Activated CD4-positive, alpha-beta memory T cell treated with anti-CD3 and anti-CD28 coated beads, Interleukin-2, amount 10 ng/mL, durations not matched to agents 7 days and 5 days (primary cell): ENCODE measurements at regions not wholly inside any gene's neighbourhood (a gene's known extent, or its start where the extent isn't known, plus 50 kb on each side); places are given as distances from the start of the nearest gene placed in this dataset.

ENCODE experiments used
- CTCF ChIA-PET: fragments of 350-600 bp; sonication (Branson Sonifier 250); formaldehyde crosslinking; loops from one replicate; lab custom pipeline; 2021; ENCODE audit warnings: antibody characterized with exemption, inconsistent platforms; lab: Charles Lee
- POLR2A ChIA-PET: fragments of 350-600 bp; sonication (Branson Sonifier 250); formaldehyde crosslinking; loops from one replicate; lab custom pipeline; 2021; ENCODE audit warnings: antibody characterized with exemption; lab: Charles Lee
- DNase-seq: peaks from one replicate; pipeline ENCODE4 v3.0.0-alpha.2; 2020
- H3K27ac Mint-ChIP-seq: one replicate; pipeline ENCODE4 v1.8.0; 2021; ENCODE audit warnings: mild to moderate bottlenecking, mixed read lengths
- H3K27me3 Mint-ChIP-seq: one replicate; pipeline ENCODE4 v1.8.0; 2021; ENCODE audit warnings: mixed read lengths
- H3K36me3 Mint-ChIP-seq: one replicate; pipeline ENCODE4 v1.8.0; 2021; ENCODE audit warnings: low read depth, mixed read lengths
- H3K4me1 Mint-ChIP-seq: one replicate; pipeline ENCODE4 v1.8.0; 2021; ENCODE audit warnings: mixed read lengths
- H3K4me3 Mint-ChIP-seq: one replicate; pipeline ENCODE4 v1.8.0; 2021; ENCODE audit warnings: mild to moderate bottlenecking, mixed read lengths
- H3K9me3 Mint-ChIP-seq: one replicate; pipeline ENCODE4 v1.8.0; 2021; ENCODE audit warnings: mixed read lengths

DNA sequence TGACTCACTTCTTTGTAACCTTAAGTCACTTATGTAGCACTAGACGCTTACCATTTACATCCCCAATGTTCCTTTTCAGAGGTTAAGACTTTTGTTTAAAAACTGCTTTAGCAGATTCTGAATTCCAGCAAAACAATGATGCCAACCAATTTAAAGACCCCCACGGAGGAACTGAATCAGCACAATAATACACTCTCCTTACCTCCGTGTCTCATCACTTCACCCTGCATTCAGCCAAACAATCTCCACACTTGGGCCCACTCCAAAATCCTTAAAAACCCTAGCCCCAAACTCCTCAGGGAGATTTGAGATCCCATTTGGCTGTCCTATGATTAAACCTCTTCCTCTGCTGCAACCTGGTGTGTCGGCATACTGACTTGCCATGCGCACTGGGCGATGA lies 153.9 kb downstream of the B3GNT2 start:
- H3K27ac Mint-ChIP-seq: no peak overlapping the region
- H3K36me3 Mint-ChIP-seq: no peaks in the 10 kb centered on the region
- CTCF ChIA-PET: no interaction called here
- H3K4me3 Mint-ChIP-seq: no peak overlapping the region
- no peak for DNase-seq
- no peaks in the 10 kb centered on the region for H3K4me1 Mint-ChIP-seq
- H3K9me3 Mint-ChIP-seq: no peaks in the 10 kb centered on the region
- no peaks in the 10 kb centered on the region for H3K27me3 Mint-ChIP-seq
- POLR2A ChIA-PET: no interaction called here

DNA sequence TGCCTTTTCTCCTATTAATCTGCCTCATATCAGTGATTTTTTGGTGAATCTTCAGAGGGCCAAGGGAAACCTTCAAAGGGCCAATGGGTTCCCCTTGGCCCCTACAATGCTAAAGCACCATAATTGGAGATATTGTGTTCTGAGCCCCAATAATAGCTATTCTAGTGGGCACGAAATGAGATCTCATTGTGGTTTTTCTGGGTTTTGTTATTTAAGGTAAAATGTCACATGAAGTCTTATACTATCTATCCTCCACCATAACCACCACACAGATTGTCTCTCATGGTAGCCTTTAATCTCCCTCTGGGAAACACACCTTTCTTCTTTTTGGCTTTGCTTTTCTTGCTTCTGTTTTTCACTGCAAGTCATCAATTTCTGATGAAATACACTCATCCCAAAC lies 152.8 kb downstream of the B3GNT2 start:
- H3K36me3 Mint-ChIP-seq: no peaks in the 10 kb centered on the region
- ChIA-PET POLR2A (no interaction called here), CTCF (no interaction called here)
- no peak for DNase-seq
- H3K27me3 Mint-ChIP-seq: no peaks in the 10 kb centered on the region
- H3K4me1 Mint-ChIP-seq: peaks cover 3% of the 10 kb centered on the region
- H3K27ac Mint-ChIP-seq: no peak overlapping the region
- H3K9me3 Mint-ChIP-seq: no peaks in the 10 kb centered on the region
- H3K4me3 Mint-ChIP-seq: no peak overlapping the region

DNA sequence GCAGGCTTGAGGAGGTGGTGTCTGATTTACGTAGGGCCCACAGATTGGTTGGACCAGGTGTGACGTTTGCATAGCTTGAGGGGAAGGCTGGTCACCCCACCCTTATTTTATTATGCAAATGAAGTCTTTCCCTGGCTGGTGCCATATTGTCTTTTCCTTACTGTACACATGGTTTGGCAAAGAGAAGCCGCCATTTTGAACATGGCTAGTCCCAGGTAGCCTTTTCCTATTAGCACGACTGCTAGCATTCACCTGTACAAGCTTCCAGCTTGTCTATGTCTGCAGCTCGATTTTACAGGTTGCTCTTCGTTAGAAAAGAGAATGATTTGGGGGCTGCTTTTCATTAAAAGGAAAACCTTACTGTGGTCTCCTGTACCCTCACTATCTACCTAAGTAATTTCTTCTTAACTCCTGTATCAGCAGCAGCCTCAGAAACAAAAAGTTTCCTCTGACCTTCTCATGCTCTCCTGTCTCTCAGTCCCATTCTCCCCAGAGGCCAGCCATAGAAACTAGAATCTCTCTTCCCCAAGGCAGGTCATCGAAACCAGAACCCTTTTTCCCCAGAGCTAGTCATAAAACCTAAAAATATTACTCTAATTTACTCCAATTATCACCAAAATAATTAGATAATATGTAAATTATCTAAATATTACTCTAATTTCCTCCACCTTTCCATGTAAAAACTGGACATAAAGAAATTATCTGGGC lies 151.8 kb downstream of the B3GNT2 start:
- POLR2A ChIA-PET: no interaction called here
- CTCF ChIA-PET: no interaction called here
- Mint-ChIP-seq H3K36me3 (no peaks in the 10 kb centered on the region), H3K4me3 (no peak overlapping the region), H3K27ac (no peak overlapping the region), H3K4me1 (peaks cover 3% of the 10 kb centered on the region), H3K27me3 (no peaks in the 10 kb centered on the region), H3K9me3 (no peaks in the 10 kb centered on the region)
- no peak for DNase-seq

DNA sequence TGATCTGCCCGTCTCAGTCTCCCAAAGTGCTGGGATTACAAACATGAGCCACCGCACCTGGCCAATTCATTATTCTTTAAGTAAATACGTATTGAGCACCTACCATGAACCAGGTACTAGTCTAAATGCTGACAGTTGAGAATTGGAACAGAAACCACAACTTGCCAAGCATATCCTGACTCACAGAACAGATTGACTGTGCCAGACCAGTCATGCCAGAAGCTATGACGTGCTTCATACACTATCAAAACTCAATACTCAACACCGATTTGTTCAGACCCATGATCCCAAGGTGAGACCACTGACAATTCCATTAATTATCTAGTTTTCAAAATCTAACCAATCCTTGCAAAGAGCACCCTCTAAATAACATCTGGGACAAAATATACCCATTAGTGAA lies 148.6 kb downstream of the B3GNT2 start:
- peaks cover 3% of the 10 kb centered on the region for H3K4me1 Mint-ChIP-seq
- no peak overlapping the region for H3K4me3 Mint-ChIP-seq
- ChIA-PET POLR2A (no interaction called here), CTCF (no interaction called here)
- H3K36me3 Mint-ChIP-seq: no peaks in the 10 kb centered on the region
- no peaks in the 10 kb centered on the region for H3K9me3 Mint-ChIP-seq
- no peaks in the 10 kb centered on the region for H3K27me3 Mint-ChIP-seq
- no peak for DNase-seq
- H3K27ac Mint-ChIP-seq: no peak overlapping the region

DNA sequence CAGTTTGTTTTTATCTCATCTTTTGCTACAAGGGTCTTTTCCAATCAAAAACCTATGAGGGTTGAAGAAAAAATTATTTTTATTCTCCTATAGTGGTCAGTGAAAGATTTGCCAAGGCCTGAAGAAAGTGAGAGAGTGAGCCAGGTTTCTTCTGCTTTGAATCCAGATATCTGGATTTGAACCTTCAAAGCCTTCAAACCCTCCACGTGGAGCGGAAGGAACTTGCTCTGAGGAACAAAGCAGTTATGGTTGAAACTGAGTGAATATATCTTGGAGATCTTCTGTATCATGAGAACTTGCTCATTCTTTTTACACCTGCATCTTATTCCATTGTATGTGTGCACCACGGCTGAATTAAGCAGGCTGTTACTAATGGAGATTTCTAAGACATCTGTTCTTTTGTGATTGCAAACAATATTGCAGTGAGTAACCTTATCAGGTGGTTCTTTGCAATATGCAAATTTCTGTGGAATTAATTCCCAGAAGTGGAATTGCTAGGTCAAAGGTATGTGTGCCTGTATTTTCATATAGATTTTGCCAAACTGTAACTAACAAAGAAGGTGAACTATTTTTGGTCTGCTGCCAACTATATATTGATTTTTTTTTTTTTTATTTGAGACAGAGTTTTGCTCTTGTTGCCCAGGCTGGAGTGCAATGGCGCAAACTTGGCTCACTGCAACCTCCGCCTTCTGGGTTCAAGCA lies 147.9 kb downstream of the B3GNT2 start:
- Mint-ChIP-seq H3K36me3 (no peaks in the 10 kb centered on the region), H3K4me3 (no peak overlapping the region), H3K27me3 (no peaks in the 10 kb centered on the region), H3K4me1 (peaks cover 3% of the 10 kb centered on the region), H3K9me3 (no peaks in the 10 kb centered on the region), H3K27ac (no peak overlapping the region)
- no peak for DNase-seq
- POLR2A ChIA-PET: no interaction called here
- CTCF ChIA-PET: no interaction called here

DNA sequence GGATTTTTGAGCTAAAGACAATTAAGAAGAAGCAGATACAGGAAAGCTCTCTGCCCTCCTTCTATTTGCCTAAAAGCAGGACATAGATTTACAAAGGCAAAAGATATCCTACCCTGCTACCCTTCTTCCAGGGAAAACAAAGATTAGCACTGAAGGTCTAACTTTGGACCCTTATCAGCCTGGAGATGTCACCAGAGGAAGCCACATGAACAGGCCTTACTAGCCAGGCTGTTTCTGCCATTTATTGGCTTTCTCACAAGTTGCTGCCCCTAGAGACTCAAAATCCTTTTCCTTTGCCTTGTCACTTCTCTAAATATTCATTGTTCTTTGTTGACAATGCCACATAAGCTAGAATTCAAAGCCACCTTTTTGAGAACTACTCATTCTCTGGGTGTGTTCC lies 147.3 kb downstream of the B3GNT2 start:
- Mint-ChIP-seq H3K4me3 (no peak overlapping the region), H3K4me1 (peaks cover 3% of the 10 kb centered on the region), H3K9me3 (no peaks in the 10 kb centered on the region), H3K27ac (no peak overlapping the region), H3K27me3 (no peaks in the 10 kb centered on the region), H3K36me3 (no peaks in the 10 kb centered on the region)
- DNase-seq: no peak
- ChIA-PET POLR2A (no interaction called here), CTCF (no interaction called here)

DNA sequence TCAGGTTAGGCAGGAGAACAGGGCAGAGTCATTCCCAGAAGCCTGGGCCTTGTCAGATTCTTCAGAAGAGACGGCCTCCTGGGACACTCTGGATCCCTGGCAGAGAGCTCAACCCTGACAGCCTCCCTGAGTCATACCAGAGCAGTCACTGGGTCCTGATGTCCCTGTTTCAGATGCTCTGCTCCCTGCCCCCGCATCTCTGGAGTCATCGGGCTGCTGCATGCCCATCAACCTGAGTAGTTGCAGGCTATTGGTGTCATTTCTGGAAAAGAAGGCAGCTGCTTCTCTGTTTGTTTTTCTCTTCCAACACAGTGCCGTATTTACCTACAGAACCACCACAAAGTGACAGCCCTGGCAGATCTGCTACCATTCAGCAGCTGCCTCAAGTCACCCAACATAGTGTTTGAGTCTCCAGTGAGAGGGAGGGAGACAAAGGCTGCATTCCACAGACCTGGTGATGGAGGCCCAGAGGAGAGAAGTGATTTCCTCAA lies 145.1 kb downstream of the B3GNT2 start:
- no peaks in the 10 kb centered on the region for H3K36me3 Mint-ChIP-seq
- no peaks in the 10 kb centered on the region for H3K9me3 Mint-ChIP-seq
- no peaks in the 10 kb centered on the region for H3K27me3 Mint-ChIP-seq
- H3K4me3 Mint-ChIP-seq: no peak overlapping the region
- no peak overlapping the region for H3K27ac Mint-ChIP-seq
- CTCF ChIA-PET: no interaction called here
- DNase-seq: no peak
- POLR2A ChIA-PET: no interaction called here
- H3K4me1 Mint-ChIP-seq: peaks cover 3% of the 10 kb centered on the region

DNA sequence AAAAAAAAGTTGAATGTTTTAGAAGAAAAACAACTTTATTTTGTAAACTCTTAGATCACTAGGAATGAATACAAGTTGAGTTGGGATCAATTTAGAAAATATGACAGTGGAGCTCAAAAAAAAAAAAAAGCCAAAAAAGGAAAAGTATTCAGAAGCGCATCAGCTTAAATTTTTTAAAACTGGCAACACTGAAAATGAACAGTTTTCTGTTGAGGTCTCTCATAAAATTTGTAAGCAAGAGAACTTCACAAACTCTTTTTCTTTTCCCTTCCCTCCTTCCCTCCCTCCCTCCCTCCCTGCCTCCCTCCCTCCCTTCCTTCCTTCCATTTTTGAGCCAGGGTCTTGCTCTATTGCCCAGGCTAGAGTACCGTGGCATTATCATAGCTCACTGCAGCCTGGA lies 143.9 kb downstream of the B3GNT2 start:
- no peak for DNase-seq
- H3K4me1 Mint-ChIP-seq: peaks cover 3% of the 10 kb centered on the region
- no peaks in the 10 kb centered on the region for H3K36me3 Mint-ChIP-seq
- no peaks in the 10 kb centered on the region for H3K27me3 Mint-ChIP-seq
- H3K27ac Mint-ChIP-seq: no peak overlapping the region
- H3K4me3 Mint-ChIP-seq: no peak overlapping the region
- POLR2A ChIA-PET: no interaction called here
- CTCF ChIA-PET: interaction anchor here (0.7 to 1.3 kb wide), 4 partner anchors 37 to 421 kb away, joined by 3 to 4 read pairs (median 3); no protein-coding TSS in a partner anchor
- no peaks in the 10 kb centered on the region for H3K9me3 Mint-ChIP-seq

DNA sequence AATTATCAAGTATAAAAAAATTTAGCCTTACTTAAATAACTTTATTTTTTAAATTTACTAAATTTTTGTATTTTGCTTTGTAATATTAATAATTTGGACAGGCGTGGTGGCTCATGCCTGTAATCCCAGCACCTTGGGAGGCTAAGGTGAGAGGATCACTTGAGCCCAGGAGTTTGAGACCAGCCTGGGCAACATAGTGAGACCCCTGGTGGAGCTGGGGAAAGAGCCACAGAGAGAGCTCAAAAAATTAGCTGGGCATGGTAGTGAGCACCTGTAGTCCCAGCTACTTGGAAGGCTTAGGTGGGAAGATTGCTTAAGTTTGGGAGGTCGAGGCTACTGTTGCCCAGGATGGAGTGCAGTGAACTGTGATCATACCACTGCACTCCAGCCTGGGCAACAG lies 143.5 kb downstream of the B3GNT2 start:
- no peaks in the 10 kb centered on the region for H3K27me3 Mint-ChIP-seq
- no peak for DNase-seq
- CTCF ChIA-PET: interaction anchor here (0.9 to 1.3 kb wide), 3 partner anchors 37 to 421 kb away, joined by 3 read pairs; no protein-coding TSS in a partner anchor
- POLR2A ChIA-PET: interaction anchor here (0.7 kb wide), 1 partner anchor 154 kb away, joined by 3 read pairs; no protein-coding TSS in a partner anchor
- no peak overlapping the region for H3K27ac Mint-ChIP-seq
- no peaks in the 10 kb centered on the region for H3K36me3 Mint-ChIP-seq
- peaks cover under 1% of the 10 kb centered on the region for H3K4me1 Mint-ChIP-seq
- H3K4me3 Mint-ChIP-seq: no peak overlapping the region
- H3K9me3 Mint-ChIP-seq: no peaks in the 10 kb centered on the region

DNA sequence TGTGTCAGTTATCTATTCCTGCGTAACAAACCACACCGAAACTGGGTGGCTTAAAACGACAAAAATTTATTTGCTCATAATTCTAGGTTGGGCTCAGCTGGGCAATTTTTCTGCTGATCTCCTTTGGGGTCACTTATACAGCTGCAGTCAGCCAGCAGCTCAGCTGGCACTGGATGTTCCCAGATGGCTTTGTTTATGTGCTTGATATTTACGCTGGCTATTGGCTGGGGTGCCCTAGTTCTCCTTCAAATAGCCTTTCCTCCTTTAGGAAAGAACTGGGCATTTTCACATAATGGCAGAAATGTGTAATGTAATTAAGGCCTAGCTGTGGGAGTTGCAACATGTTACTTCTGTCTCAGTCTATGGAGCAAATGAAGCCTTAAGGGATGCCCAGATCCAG lies 142.2 kb downstream of the B3GNT2 start:
- DNase-seq: no peak
- Mint-ChIP-seq H3K4me1 (peaks cover under 1% of the 10 kb centered on the region), H3K27ac (no peak overlapping the region), H3K36me3 (no peaks in the 10 kb centered on the region), H3K9me3 (no peaks in the 10 kb centered on the region), H3K27me3 (no peaks in the 10 kb centered on the region), H3K4me3 (no peak overlapping the region)
- POLR2A ChIA-PET: no interaction called here
- CTCF ChIA-PET: no interaction called here

DNA sequence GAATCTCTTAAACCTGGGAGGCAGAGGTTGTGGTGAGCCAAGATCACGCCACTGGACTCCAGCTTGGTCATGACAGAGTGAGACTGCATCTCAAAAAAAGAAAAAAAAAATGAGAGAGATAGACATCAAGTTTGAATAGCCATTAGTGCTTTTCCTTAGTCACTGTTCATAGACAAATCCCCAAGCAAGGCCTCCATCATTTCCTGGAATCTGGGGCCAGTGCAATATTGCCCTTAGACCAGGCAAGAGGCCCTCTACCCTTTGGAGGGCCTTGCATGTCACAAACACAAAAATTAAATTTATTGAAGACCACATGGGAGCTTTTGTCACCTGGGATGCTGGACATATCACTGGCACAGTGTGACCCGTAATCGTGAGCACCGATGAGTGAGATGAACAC lies 141.5 kb downstream of the B3GNT2 start:
- peaks cover 5% of the 10 kb centered on the region for H3K4me1 Mint-ChIP-seq
- H3K36me3 Mint-ChIP-seq: no peaks in the 10 kb centered on the region
- CTCF ChIA-PET: no interaction called here
- POLR2A ChIA-PET: no interaction called here
- H3K27me3 Mint-ChIP-seq: no peaks in the 10 kb centered on the region
- no peaks in the 10 kb centered on the region for H3K9me3 Mint-ChIP-seq
- no peak for DNase-seq
- H3K4me3 Mint-ChIP-seq: no peak overlapping the region
- H3K27ac Mint-ChIP-seq: no peak overlapping the region

DNA sequence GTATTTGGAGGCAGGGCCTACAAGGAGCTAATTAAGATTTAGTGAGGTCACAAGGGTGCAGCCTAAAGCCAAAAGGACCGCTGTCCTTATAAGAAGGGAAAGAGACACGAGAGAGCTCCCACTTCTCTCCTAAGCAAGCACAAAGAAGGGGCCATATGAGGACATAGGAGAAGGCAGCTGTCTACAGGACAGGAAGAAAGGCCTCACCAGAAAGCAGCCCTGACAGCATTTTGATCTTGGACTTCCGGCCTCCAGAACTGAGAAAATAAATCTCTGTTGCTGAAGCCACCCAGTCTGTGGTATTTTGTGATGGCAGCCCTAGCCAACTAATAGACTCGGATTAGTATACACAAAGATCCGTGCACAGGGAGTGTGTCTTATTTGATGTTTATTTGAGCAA lies 139.7 kb downstream of the B3GNT2 start:
- ChIA-PET CTCF (interaction anchor here (0.7 kb wide), 2 partner anchors 10 to 100 kb away, joined by 3 to 4 read pairs; no protein-coding TSS in a partner anchor), POLR2A (no interaction called here)
- no peak overlapping the region for H3K27ac Mint-ChIP-seq
- no peak for DNase-seq
- H3K36me3 Mint-ChIP-seq: no peaks in the 10 kb centered on the region
- no peaks in the 10 kb centered on the region for H3K9me3 Mint-ChIP-seq
- H3K4me3 Mint-ChIP-seq: no peak overlapping the region
- H3K4me1 Mint-ChIP-seq: peaks cover 5% of the 10 kb centered on the region
- H3K27me3 Mint-ChIP-seq: no peaks in the 10 kb centered on the region

DNA sequence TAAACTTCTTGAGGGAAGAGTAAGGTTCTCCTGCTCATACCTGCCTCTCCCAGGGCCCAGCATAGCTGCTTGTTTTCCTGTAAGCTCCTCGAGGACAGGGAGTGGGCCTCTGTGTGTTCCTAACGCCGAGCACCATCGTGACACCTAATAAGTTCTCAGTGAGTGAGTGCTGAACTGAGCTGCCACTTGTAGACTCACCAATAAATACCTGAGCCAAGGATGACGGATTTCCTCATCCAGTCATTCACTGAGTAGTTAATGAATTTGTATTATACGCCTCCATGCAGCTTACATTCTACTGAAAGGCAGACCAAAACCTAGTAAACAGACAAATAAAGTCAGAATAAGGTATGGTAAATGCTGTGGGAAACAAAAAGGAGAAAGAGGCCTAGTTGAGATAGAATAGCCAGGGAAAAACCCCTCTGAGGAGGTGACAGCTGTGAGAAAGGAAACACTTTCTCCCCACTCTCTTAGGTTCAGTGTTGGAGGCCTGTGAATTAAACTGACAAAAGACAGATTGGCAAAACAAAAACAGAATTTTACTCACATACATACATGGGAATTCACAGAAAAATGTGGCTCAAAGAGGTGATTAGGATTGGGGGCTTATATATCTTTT lies 138.6 kb downstream of the B3GNT2 start:
- H3K36me3 Mint-ChIP-seq: no peaks in the 10 kb centered on the region
- DNase-seq: no peak
- peaks cover 3% of the 10 kb centered on the region for H3K9me3 Mint-ChIP-seq
- H3K27me3 Mint-ChIP-seq: peaks cover 1% of the 10 kb centered on the region
- H3K4me3 Mint-ChIP-seq: no peak overlapping the region
- ChIA-PET POLR2A (interaction anchor here (1.9 kb wide), 1 partner anchor 21 kb away, joined by 8 read pairs; no protein-coding TSS in a partner anchor), CTCF (no interaction called here)
- H3K4me1 Mint-ChIP-seq: peaks cover 5% of the 10 kb centered on the region
- no peak overlapping the region for H3K27ac Mint-ChIP-seq
